ENCODE measurements at regions not wholly inside any gene's neighbourhood (a gene's known extent, or its start where the extent isn't known, plus 50 kb on each side); places are given as distances from the start of the nearest gene placed in this dataset.

- TF ChIP-seq CHD1 (IDR thresholded peaks at IDR 0.05; ENCODE audit: low read depth, low read length), result no peak
- no peak for TF ChIP-seq E2F8 (IDR thresholded peaks at IDR 0.05; ENCODE audit: low read depth, partially characterized antibody)
- TF ChIP-seq RBBP5 (conservative IDR thresholded peaks at IDR 0.05), result no peak
- TF ChIP-seq TCF7 (IDR thresholded peaks at IDR 0.05; ENCODE audit: borderline replicate concordance), result no peak
- TF ChIP-seq NKRF (conservative IDR thresholded peaks at IDR 0.05), result no peak
- TF ChIP-seq CHD4 (IDR thresholded peaks at IDR 0.05), result no peak
These were observed 186.6 kb upstream of the DTNBP1 start (continued) for GRCh38 chr6:15849395-15849794.

GRCh38 chr6:15845492-15845891 lies 182.7 kb upstream of the DTNBP1 start:
- CTCF ChIA-PET, result interaction anchor here (0.7 to 2.7 kb wide), 15 partner anchors 9 to 337 kb away, joined by 3 to 17 read pairs (median 5); no protein-coding TSS in a partner anchor
- DNase-seq (ENCODE audit: low read depth, low spot score) (no peak), FAIRE-seq (no peak), ATAC-seq (no peak)
- Histone ChIP-seq H3K9me3 (replicated peaks; ENCODE audit: control insufficient read depth, insufficient read depth, low read length) (no peaks in the 10 kb centered on the region), H3K4me1 (ENCODE audit: control insufficient read depth, insufficient read depth, low read length) (peaks cover 5% of the 10 kb centered on the region; the same call in 1 of the 2 replicates), H3K9ac (ENCODE audit: control insufficient read depth, insufficient read depth, low read length) (no peak overlapping the region), H3K79me2 (ENCODE audit: control insufficient read depth, insufficient read depth, low read length) (no peaks in the 10 kb centered on the region), H2AFZ (ENCODE audit: control insufficient read depth, low read depth, low read length) (no peak overlapping the region), H3K4me2 (ENCODE audit: control insufficient read depth, insufficient read depth) (no peak overlapping the region), H4K20me1 (ENCODE audit: control insufficient read depth, insufficient read depth) (no peaks in the 10 kb centered on the region), H3K36me3 (ENCODE audit: control insufficient read depth in 2 of 2, insufficient read depth in 2 of 2, low read length in 1 of 2) (no peaks in the 10 kb centered on the region), H3K27me3 (replicated peaks in 1 of 2; ENCODE audit: control insufficient read depth in 2 of 2, insufficient read depth in 2 of 2, low read length in 1 of 2) (no peaks in the 10 kb centered on the region), H3K4me3 (no peak overlapping the region), H3K27ac (ENCODE audit: control insufficient read depth, insufficient read depth) (no peak overlapping the region)
- POLR2A ChIA-PET, result interaction anchor here (0.9 to 1.4 kb wide), 4 partner anchors 9 to 286 kb away, joined by 3 to 6 read pairs (median 4); no protein-coding TSS in a partner anchor
- no TSS peak for BruUV-seq (replicated peaks)
- intact Hi-C loops (cut with micrococcal nuclease; ENCODE audit: unreplicated experiment) (no loop called here), in situ Hi-C loops (cut with MboI) (no loop called here)
- RAD21 ChIA-PET (ENCODE audit: unreplicated experiment), result interaction anchor here (0.7 to 3.3 kb wide), 15 partner anchors 9 to 337 kb away, joined by 3 to 13 read pairs (median 4); no protein-coding TSS in a partner anchor
- TF ChIP-seq GABPA (IDR thresholded peaks at IDR 0.05; ENCODE audit: low read depth), result no peak
- SMC1A ChIA-PET (ENCODE audit: uncharacterized antibody, unreplicated experiment), result interaction anchor here (0.6 to 5.2 kb wide), 28 partner anchors 8 to 288 kb away, joined by 3 to 33 read pairs (median 5); no protein-coding TSS in a partner anchor
- 46% methylated on average over 4 of the region's 4 CpGs for WGBS (ENCODE audit: insufficient coverage, insufficient replicate concordance, low lambda C conversion rate, missing lambda C conversion rate)

Data from GM12878 (cell line).